22Rv1 (cell line): ENCODE measurements at regions not wholly inside any gene's neighbourhood (a gene's known extent, or its start where the extent isn't known, plus 50 kb on each side); places are given as distances from the start of the nearest gene placed in this dataset.

Experiments used
- H3K27ac ChIP-seq: fragments of 450-650 bp; 2 replicates; pipeline ENCODE4 v1.5.1; 2017
- CTCF ChIP-seq: fragments of 450-650 bp; IDR thresholded peaks from 2 replicates; pipeline ENCODE4 v1.5.1; 2017; ENCODE audit warnings: mild to moderate bottlenecking
- ZFX ChIP-seq: fragments of 450-650 bp; IDR thresholded peaks from 2 replicates; pipeline ENCODE4 v1.6.1; 2017; ENCODE audit warnings: antibody characterized with exemption, borderline replicate concordance

GRCh38 chr5:158414780-158415179 is 555.8 kb upstream of the CLINT1 start:
- no peak for TF ChIP-seq CTCF
- no peak for TF ChIP-seq ZFX

GRCh38 chr5:158414333-158414762 is 555.4 kb upstream of the CLINT1 start:
- no peak for TF ChIP-seq CTCF
- TF ChIP-seq ZFX: no peak
- no peak overlapping the region for H3K27ac ChIP-seq

More at GRCh38 chr5:158414780-158415179, 555.8 kb upstream of the CLINT1 start:
- no peak overlapping the region for H3K27ac ChIP-seq

- TF ChIP-seq ZFX (no peak), CTCF (no peak)
- H3K27ac ChIP-seq: no peak overlapping the region
Observed at GRCh38 chr5:158413122-158413680, 554.3 kb upstream of the CLINT1 start.

GRCh38 chr5:158410976-158411375 is 552.0 kb upstream of the CLINT1 start:
- TF ChIP-seq CTCF (no peak), ZFX (no peak)
- no peak overlapping the region for H3K27ac ChIP-seq

GRCh38 chr5:158409507-158409906 is 550.6 kb upstream of the CLINT1 start:
- H3K27ac ChIP-seq: no peak overlapping the region
- TF ChIP-seq CTCF (no peak), ZFX (no peak)

GRCh38 chr5:158407824-158408195 is 548.9 kb upstream of the CLINT1 start:
- no peak for TF ChIP-seq ZFX
- no peak for TF ChIP-seq CTCF

GRCh38 chr5:158406884-158407823 is 548.2 kb upstream of the CLINT1 start:
- TF ChIP-seq CTCF: no peak
- TF ChIP-seq ZFX: no peak
- no peak overlapping the region for H3K27ac ChIP-seq

More at GRCh38 chr5:158407824-158408195, 548.9 kb upstream of the CLINT1 start:
- H3K27ac ChIP-seq: no peak overlapping the region
